Activated CD8-positive, alpha-beta memory T cell treated with anti-CD3 and anti-CD28 coated beads, Interleukin-2, amount 50 U/mL, for 48 hours (primary cell): ENCODE measurements at regions not wholly inside any gene's neighbourhood (a gene's known extent, or its start where the extent isn't known, plus 50 kb on each side); places are given as distances from the start of the nearest gene placed in this dataset.
"Not testable (repeated sequence)": the region's sequence is repeated elsewhere in the genome, so short reads cannot be mapped to it uniquely, and the experiment has no call there.

Experiments
- DNase-seq: peaks from one replicate; pipeline ENCODE4 v3.0.0-alpha.2; 2020

DNA sequence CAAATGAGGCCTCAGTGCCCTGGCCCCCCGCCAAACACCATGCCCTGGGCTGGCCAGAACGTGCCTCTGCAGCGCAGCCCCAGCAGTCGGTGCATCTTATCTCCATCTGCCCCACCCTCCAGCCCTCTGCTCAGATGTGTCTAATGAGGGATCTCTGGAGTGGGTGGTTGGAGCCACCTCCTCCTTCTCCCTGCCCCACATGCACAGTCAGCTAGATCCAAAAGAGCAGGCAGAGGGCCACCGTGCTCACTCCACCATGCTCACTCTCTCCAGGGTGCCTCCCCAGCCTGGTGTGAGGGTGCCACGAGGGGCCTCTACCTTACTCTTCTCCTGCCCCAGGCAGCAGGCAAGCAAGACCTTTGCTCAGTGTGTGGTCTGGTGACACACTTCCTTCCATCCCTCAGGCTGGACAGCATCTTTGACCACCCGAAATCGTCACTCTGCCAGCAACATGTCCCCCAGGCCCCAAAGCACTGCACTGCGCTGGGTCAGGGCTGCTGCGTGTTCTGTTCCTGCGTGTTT, 266.1 kb upstream of the HDAC4 start:
- DNase-seq, result no peak

- no peak for DNase-seq
Measured at GRCh38 chr2:239666053-239666854, 265.4 kb upstream of the HDAC4 start.

GRCh38 chr2:239664216-239664810, 263.5 kb upstream of the HDAC4 start:
- no peak for DNase-seq

DNA sequence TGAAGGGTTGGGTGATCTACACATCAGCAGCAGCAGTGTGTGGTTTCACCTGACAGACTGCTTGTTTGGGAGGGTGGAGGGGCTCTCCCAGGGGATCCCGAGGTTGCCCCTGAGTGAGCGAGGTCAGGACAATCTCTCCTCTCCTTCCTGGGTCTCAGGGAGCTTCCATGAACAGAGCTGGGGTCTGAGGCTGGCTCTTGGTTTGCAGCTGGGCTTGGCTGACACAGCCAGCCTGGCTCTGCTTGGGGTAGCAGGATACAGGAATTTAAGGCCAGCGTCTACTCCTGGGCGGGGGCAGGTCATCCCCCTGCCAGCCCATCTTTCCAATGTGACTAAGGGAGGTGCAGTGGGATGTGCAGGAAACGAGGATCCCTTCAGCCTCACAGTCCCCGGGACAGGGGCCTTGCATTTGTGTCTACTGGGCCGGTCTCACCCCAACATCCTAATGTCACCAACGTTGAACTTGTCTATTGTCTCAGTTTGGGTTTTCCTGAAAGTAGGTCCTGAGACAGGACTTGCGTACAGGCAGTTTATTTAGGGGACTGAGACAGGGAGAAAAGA, 262.6 kb upstream of the HDAC4 start:
- peak; percentile 28 for DNase-seq

GRCh38 chr2:239662413-239663120, 261.7 kb upstream of the HDAC4 start:
- peak; percentile 29 for DNase-seq

- peak; percentile 28 for DNase-seq
Measured at GRCh38 chr2:239661334-239662312, 260.8 kb upstream of the HDAC4 start.

DNA sequence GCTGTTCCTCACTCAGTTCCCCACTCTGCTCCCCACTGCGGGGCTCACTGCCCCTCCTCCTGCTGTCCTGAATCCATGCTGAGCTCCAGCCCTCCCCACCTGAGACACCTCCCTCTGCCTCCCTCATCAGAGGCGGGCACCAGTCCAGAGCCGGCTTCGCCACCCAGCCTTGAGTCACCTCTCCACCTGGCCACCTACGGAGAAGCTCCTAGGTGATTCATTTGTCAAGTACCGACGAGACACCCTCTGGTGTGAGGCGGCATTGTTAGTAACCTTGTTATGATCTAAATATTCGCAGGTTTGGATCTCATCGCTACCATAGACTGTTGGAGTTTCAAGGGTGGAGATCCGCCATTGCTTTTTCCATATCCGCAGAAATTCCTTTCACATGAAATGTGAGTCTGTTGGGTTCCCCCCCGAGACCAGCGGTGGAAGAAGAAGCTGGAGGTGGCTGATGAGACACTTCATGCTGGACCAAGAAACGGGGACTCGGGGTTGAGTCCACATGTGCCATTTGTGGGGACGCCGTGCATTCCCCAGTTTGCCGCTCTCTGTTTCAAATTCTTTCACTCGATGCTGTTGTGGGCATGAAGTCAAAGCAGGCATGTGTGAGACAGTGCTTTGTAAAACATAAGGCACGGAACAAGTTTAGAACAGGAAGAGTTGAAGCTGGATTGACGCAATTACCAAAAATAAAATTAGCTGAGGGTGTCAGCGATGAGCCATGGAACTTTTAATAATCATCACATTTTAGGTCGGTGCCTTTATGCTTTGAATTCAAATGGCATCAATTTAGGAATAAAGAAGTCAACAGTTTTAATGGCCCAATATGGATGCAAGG, 259.8 kb upstream of the HDAC4 start:
- peak; percentile 26 for DNase-seq

GRCh38 chr2:239657992-239658391, 257.2 kb upstream of the HDAC4 start:
- no peak for DNase-seq

DNA sequence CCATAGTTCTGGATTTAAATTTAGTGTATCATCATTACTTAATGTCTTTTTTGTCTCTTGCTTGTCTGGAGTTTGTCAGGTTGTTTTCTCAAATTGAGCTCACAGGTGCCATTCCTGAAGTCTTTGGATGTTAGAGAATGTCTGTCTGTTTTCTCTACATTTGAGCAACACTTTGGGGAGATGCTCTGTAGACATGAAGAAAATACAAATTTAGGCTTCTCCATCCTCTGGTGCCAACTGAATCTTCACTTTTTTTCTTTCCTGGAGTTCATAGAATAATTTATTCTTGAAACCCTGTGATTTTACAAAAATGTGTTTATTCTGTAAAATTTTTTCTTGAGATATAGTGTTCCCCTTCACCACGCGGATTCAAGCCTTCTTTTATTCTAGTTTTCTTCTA, 256.4 kb upstream of the HDAC4 start:
- DNase-seq, result no peak

DNA sequence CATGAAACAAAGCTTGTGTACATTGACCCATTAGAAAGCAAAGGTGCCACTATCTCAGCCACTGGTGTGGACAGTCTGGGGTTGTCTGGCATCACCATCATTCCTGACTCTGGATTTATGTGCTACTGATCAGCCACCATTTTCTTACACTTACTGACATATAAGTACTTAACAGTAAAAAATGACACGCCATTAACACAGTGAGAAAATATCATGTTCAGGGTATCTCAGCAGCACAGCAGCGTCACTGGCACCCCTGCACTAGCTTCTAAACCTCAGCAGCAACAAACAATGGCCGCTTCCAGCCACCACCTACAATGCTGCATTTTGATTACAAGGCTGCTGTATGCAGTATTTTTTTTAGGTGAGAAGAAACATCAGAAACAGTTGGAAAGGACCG, 253.4 kb upstream of the HDAC4 start:
- no peak for DNase-seq

DNA sequence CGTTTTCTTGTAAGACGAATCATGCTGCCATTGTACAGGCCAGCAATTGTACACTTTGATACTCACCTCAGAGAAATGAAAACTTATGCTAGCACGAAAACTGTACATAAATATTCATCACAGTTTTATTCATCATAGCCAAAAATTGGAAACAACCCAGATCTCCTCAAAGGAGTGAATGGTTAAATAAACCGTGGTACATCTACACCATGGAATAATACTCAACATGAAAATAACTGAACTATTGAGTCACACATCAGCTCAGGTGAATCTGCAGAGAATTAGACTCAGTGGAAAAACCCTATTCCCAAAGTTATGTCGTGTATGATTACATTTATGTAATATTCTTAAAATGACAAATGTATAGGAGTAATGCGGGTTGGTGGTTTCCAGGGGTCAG, 251.0 kb upstream of the HDAC4 start:
- DNase-seq, result no peak

DNA sequence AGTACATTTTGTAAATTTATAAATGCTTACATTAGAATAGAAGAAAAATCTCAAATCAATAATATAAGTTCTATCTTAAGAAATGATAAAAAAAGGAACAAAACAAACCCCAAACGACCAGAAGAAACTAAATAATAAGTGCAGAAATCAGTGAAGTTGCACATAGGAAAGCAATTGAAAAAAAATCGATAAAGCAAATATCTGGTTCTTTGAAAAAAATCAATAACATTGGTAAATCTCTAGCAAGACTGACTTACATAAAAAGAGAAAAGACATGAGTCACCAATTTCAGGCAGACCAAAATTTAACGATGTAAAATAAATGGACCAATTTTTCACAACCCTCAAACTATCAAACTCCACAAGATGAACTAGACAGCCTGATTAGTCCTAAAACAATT, 249.9 kb upstream of the HDAC4 start:
- DNase-seq, result no peak

- DNase-seq, result no peak
Measured at GRCh38 chr2:239649309-239649708, 248.5 kb upstream of the HDAC4 start.

DNA sequence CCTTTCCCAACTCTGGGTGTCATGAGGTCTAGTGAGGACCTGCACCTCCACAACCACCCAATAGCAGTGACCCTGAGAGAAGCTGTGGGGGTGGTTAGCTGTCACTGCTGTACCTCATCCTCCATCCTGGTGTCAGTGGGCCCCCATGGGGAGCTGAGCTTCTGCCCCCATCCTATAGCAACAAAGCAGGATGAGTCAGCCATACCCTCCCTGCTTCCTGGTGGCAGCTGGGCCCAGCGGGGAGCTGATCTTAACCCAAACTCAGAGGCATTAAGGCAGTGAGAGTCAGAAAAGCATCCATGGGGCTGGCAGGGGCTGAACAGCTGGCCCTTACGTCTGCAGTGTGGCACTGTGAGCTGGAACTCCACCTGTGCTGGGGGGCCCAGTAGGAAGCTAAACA, 247.8 kb upstream of the HDAC4 start:
- DNase-seq, result peak; percentile 30

- peak; percentile 26 for DNase-seq
Measured at GRCh38 chr2:239647052-239647819, 246.4 kb upstream of the HDAC4 start.

DNA sequence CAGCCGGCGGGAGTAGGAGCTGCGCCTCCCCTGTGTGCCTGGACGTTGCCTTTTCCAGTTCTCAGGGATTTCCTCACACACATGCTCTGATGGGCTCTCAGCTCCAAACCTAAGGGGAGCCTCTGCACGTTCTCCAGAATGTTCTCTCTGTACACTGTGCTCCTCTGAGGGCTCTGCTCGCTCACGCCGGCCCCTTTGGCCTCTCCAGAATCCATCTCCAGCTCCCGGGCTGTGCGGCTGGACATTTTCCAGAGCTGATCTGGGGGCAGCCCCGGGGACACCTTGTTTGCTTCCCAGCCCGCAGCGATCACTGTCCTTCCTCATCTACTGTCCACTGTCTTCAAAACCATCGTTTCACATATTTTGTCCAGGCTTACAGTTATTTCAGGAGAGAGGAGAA, 245.4 kb upstream of the HDAC4 start:
- DNase-seq, result peak; percentile 32

DNA sequence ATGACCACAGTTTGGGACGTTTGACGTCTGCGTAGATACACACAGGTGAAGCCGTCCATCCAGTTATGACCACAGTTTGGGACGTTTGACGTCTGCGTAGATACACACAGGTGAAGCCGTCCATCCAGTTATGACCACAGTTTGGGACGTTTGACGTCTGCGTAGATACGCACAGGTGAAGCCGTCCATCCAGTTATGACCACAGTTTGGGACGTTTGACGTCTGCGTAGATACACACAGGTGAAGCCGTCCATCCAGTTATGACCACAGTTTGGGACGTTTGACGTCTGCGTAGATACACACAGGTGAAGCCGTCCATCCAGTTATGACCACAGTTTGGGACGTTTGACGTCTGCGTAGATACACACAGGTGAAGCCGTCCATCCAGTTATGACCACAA, 243.8 kb upstream of the HDAC4 start:
- DNase-seq, result not testable (repeated sequence)

- DNase-seq, result peak; percentile 50
Measured at GRCh38 chr2:239644011-239644410, 243.2 kb upstream of the HDAC4 start.

GRCh38 chr2:239642406-239643004, 241.7 kb upstream of the HDAC4 start:
- no peak for DNase-seq

DNA sequence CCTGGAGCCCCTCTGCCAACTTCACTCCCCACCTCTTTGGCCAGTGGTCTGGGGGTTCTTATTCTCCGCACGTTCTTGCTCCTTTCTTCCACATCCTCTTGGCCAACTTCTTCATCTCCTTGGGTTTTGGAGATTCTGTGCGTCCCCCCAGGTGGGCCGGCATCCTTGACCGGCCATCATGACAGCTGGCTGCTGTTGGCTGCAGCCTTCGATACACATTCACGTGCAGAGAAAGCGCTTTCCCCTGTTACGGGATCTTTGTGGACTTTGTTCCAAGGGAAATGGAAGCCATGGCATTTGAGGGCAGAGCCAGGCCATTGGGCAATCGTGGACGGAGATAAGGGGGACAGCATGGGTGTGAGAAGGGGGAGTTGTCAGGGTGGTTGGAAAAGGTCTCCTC, 241.1 kb upstream of the HDAC4 start:
- DNase-seq, result peak; percentile 23
